ENCODE measurements at regions not wholly inside any gene's neighbourhood (a gene's known extent, or its start where the extent isn't known, plus 50 kb on each side); places are given as distances from the start of the nearest gene placed in this dataset.
"Not testable (repeated sequence)": the region's sequence is repeated elsewhere in the genome, so short reads cannot be mapped to it uniquely, and the experiment has no call there.

- Mint-ChIP-seq H3K4me3 (peak overlapping the region; percentile 51), H3K27me3 (peaks cover 66% of the 10 kb centered on the region)
- not testable (repeated sequence) for H3K36me3 Mint-ChIP-seq (ENCODE audit: low read depth); H3K4me1 Mint-ChIP-seq (ENCODE audit: low read depth); H3K9me3 Mint-ChIP-seq; H3K27ac Mint-ChIP-seq; DNase-seq
Observed at GRCh38 chr7:39833865-39834634, 116.0 kb upstream of the CDK13 start.

- Mint-ChIP-seq H3K27ac (no peak overlapping the region), H3K36me3 (ENCODE audit: low read depth) (no peaks in the 10 kb centered on the region), H3K9me3 (no peaks in the 10 kb centered on the region), H3K27me3 (peaks cover 58% of the 10 kb centered on the region), H3K4me3 (no peak overlapping the region), H3K4me1 (ENCODE audit: low read depth) (peaks cover 4% of the 10 kb centered on the region)
- DNase-seq = no peak
Observed at GRCh38 chr7:39838326-39838725, 111.7 kb upstream of the CDK13 start.

GRCh38 chr7:39845006-39845405, 105.0 kb upstream of the CDK13 start:
- Mint-ChIP-seq H3K4me1 (ENCODE audit: low read depth) (no peaks in the 10 kb centered on the region), H3K9me3 (no peaks in the 10 kb centered on the region), H3K27ac (no peak overlapping the region), H3K4me3 (no peak overlapping the region), H3K36me3 (ENCODE audit: low read depth) (no peaks in the 10 kb centered on the region), H3K27me3 (peaks cover 21% of the 10 kb centered on the region)
- no peak for DNase-seq

GRCh38 chr7:39847227-39847626, 102.8 kb upstream of the CDK13 start:
- Mint-ChIP-seq H3K36me3 (ENCODE audit: low read depth) (no peaks in the 10 kb centered on the region), H3K27me3 (peaks cover 19% of the 10 kb centered on the region), H3K9me3 (no peaks in the 10 kb centered on the region), H3K4me1 (ENCODE audit: low read depth) (no peaks in the 10 kb centered on the region), H3K27ac (no peak overlapping the region), H3K4me3 (no peak overlapping the region)
- no peak for DNase-seq

GRCh38 chr7:39851466-39852045, 98.5 kb upstream of the CDK13 start:
- no peak overlapping the region for H3K27ac Mint-ChIP-seq
- H3K36me3 Mint-ChIP-seq (ENCODE audit: low read depth) = no peaks in the 10 kb centered on the region
- no peaks in the 10 kb centered on the region for H3K9me3 Mint-ChIP-seq
- no peak overlapping the region for H3K4me3 Mint-ChIP-seq
- no peak for DNase-seq
- peaks cover 33% of the 10 kb centered on the region for H3K27me3 Mint-ChIP-seq
- H3K4me1 Mint-ChIP-seq (ENCODE audit: low read depth) = peaks cover 10% of the 10 kb centered on the region

- H3K36me3 Mint-ChIP-seq (ENCODE audit: low read depth); H3K27ac Mint-ChIP-seq; H3K9me3 Mint-ChIP-seq; DNase-seq; H3K4me1 Mint-ChIP-seq (ENCODE audit: low read depth): not testable (repeated sequence)
- Mint-ChIP-seq H3K27me3 (peaks cover 34% of the 10 kb centered on the region), H3K4me3 (peak overlapping the region; percentile 67)
Observed at GRCh38 chr7:39854616-39855324, 95.3 kb upstream of the CDK13 start.

- no peak for DNase-seq
- Mint-ChIP-seq H3K27me3 (peaks cover 34% of the 10 kb centered on the region), H3K4me3 (peak overlapping the region; percentile 67), H3K9me3 (no peaks in the 10 kb centered on the region), H3K4me1 (ENCODE audit: low read depth) (peaks cover 10% of the 10 kb centered on the region), H3K36me3 (ENCODE audit: low read depth) (no peaks in the 10 kb centered on the region), H3K27ac (no peak overlapping the region)
Observed at GRCh38 chr7:39855325-39855674, 94.8 kb upstream of the CDK13 start.

- H3K4me3 Mint-ChIP-seq; DNase-seq; H3K36me3 Mint-ChIP-seq (ENCODE audit: low read depth); H3K9me3 Mint-ChIP-seq; H3K27ac Mint-ChIP-seq; H3K4me1 Mint-ChIP-seq (ENCODE audit: low read depth); H3K27me3 Mint-ChIP-seq: not testable (repeated sequence)
Observed at GRCh38 chr7:39863675-39864322, 86.3 kb upstream of the CDK13 start.

- DNase-seq; H3K36me3 Mint-ChIP-seq (ENCODE audit: low read depth); H3K27ac Mint-ChIP-seq; H3K4me1 Mint-ChIP-seq (ENCODE audit: low read depth); H3K4me3 Mint-ChIP-seq; H3K27me3 Mint-ChIP-seq; H3K9me3 Mint-ChIP-seq: not testable (repeated sequence)
Observed at GRCh38 chr7:39869888-39870522, 80.1 kb upstream of the CDK13 start.

GRCh38 chr7:39871610-39872009, 78.4 kb upstream of the CDK13 start:
- H3K27me3 Mint-ChIP-seq = not testable (repeated sequence)

GRCh38 chr7:39880556-39880955, 69.5 kb upstream of the CDK13 start:
- DNase-seq = no peak
- H3K4me1 Mint-ChIP-seq (ENCODE audit: low read depth) = no peaks in the 10 kb centered on the region
- no peak overlapping the region for H3K27ac Mint-ChIP-seq
- no peaks in the 10 kb centered on the region for H3K9me3 Mint-ChIP-seq
- peaks cover 24% of the 10 kb centered on the region for H3K27me3 Mint-ChIP-seq
- no peak overlapping the region for H3K4me3 Mint-ChIP-seq
- H3K36me3 Mint-ChIP-seq (ENCODE audit: low read depth) = no peaks in the 10 kb centered on the region

More at GRCh38 chr7:39871610-39872009, 78.4 kb upstream of the CDK13 start:
- not testable (repeated sequence) for H3K9me3 Mint-ChIP-seq; H3K36me3 Mint-ChIP-seq (ENCODE audit: low read depth); DNase-seq; H3K4me1 Mint-ChIP-seq (ENCODE audit: low read depth); H3K4me3 Mint-ChIP-seq; H3K27ac Mint-ChIP-seq

GRCh38 chr7:39882148-39882784, 67.8 kb upstream of the CDK13 start:
- H3K4me1 Mint-ChIP-seq (ENCODE audit: low read depth) = no peaks in the 10 kb centered on the region
- no peak overlapping the region for H3K4me3 Mint-ChIP-seq
- no peak for DNase-seq

GRCh38 chr7:39883812-39884390, 66.2 kb upstream of the CDK13 start:
- H3K9me3 Mint-ChIP-seq = no peaks in the 10 kb centered on the region
- DNase-seq = no peak
- no peak overlapping the region for H3K4me3 Mint-ChIP-seq
- H3K36me3 Mint-ChIP-seq (ENCODE audit: low read depth) = no peaks in the 10 kb centered on the region
- peaks cover 18% of the 10 kb centered on the region for H3K27me3 Mint-ChIP-seq
- H3K4me1 Mint-ChIP-seq (ENCODE audit: low read depth) = no peaks in the 10 kb centered on the region
- no peak overlapping the region for H3K27ac Mint-ChIP-seq

More at GRCh38 chr7:39882148-39882784, 67.8 kb upstream of the CDK13 start:
- no peak overlapping the region for H3K27ac Mint-ChIP-seq
- H3K27me3 Mint-ChIP-seq = peaks cover 18% of the 10 kb centered on the region
- H3K36me3 Mint-ChIP-seq (ENCODE audit: low read depth) = no peaks in the 10 kb centered on the region
- H3K9me3 Mint-ChIP-seq = no peaks in the 10 kb centered on the region

Measured in activated T-cell treated with anti-CD3 and anti-CD28 coated beads, Interleukin-2, amount 50 U/mL, for 24 hours (primary cell).